Neural progenitor cell (in vitro differentiated cells): ENCODE measurements at regions not wholly inside any gene's neighbourhood (a gene's known extent, or its start where the extent isn't known, plus 50 kb on each side); places are given as distances from the start of the nearest gene placed in this dataset.
A peak's percentile ranks its signal among the peaks of the same experiment; 100 is the strongest.
"Not testable (repeated sequence)": the region's sequence is repeated elsewhere in the genome, so short reads cannot be mapped to it uniquely, and the experiment has no call there.

Experiments used
- DNase-seq: peaks from one replicate; pipeline ENCODE4 v3.0.0-alpha.2; 2016; ENCODE audit warnings: low spot score
- H2AFZ ChIP-seq: fragments of 200-600 bp; sonication (generic); replicated peaks from 2 replicates; pipeline ENCODE4 v1.6.1; 2016; ENCODE audit warnings: antibody characterized with exemption
- H3F3A ChIP-seq: fragments of 200-600 bp; sonication (generic); 2 replicates; pipeline ENCODE4 v1.6.1; 2016; ENCODE audit warnings: antibody characterized with exemption, low read depth
- H3K27ac ChIP-seq: fragments of 200-600 bp; sonication (generic); 2 replicates; pipeline ENCODE4 v1.5.1; 2016; ENCODE audit warnings: mild to moderate bottlenecking
- H3K27me3 ChIP-seq: fragments of 200-600 bp; sonication (generic); 2 replicates; pipeline ENCODE4 v1.6.1; 2016; ENCODE audit warnings: mild to moderate bottlenecking, moderate library complexity
- H3K36me3 ChIP-seq: fragments of 200-600 bp; sonication (generic); 2 replicates; pipeline ENCODE4 v1.5.1; 2016
- H3K4me1 ChIP-seq: fragments of 200-600 bp; sonication (generic); 2 replicates; pipeline ENCODE4 v1.6.1; 2016; ENCODE audit warnings: mixed run types
- H3K4me2 ChIP-seq: fragments of 200-600 bp; sonication (generic); 2 replicates; pipeline ENCODE4 v1.6.1; 2016
- H3K4me3 ChIP-seq: fragments of 200-600 bp; sonication (generic); 2 replicates; pipeline ENCODE4 v1.5.1; 2016
- H3K79me2 ChIP-seq: fragments of 200-600 bp; sonication (generic); 2 replicates; pipeline ENCODE4 v1.6.1; 2016; ENCODE audit warnings: low read depth
- H3K9ac ChIP-seq: fragments of 200-600 bp; sonication (generic); 2 replicates; pipeline ENCODE4 v1.6.1; 2016
- H3K9me3 ChIP-seq: fragments of 200-600 bp; sonication (generic); 2 replicates; pipeline ENCODE4 v1.5.1; 2016; ENCODE audit warnings: low read depth
- H4K20me1 ChIP-seq: fragments of 200-600 bp; sonication (generic); 2 replicates; pipeline ENCODE4 v1.6.1; 2016; ENCODE audit warnings: low read depth
- H3K27ac Mint-ChIP-seq: 3 replicates; pipeline ENCODE4 v1.8.0; 2021; ENCODE audit warnings: mixed read lengths
- H3K27me3 Mint-ChIP-seq: 2 replicates; pipeline ENCODE4 v1.8.0; 2022; ENCODE audit warnings: low read depth, mild to moderate bottlenecking, inconsistent platforms, moderate library complexity, mixed read lengths; ENCODE audit not compliant: insufficient read depth
- H3K36me3 Mint-ChIP-seq: 3 replicates; pipeline ENCODE4 v1.8.0; 2021; ENCODE audit warnings: mixed read lengths
- H3K4me1 Mint-ChIP-seq: 3 replicates; pipeline ENCODE4 v1.8.0; 2021; ENCODE audit warnings: mixed read lengths
- H3K4me3 Mint-ChIP-seq: 3 replicates; pipeline ENCODE4 v1.8.0; 2021; ENCODE audit warnings: mild to moderate bottlenecking, moderate library complexity, mixed read lengths
- H3K9me3 Mint-ChIP-seq: 3 replicates; pipeline ENCODE4 v1.8.0; 2020; ENCODE audit warnings: mixed read lengths
- CTCF ChIP-seq: fragments of 200-600 bp; sonication (generic); IDR thresholded peaks from 2 replicates; pipeline ENCODE4 v1.5.1; 2017; ENCODE audit warnings: antibody characterized with exemption, mild to moderate bottlenecking
- EZH2 ChIP-seq: fragments of 200-600 bp; sonication (generic); IDR thresholded peaks from 2 replicates; pipeline ENCODE4 v1.6.1; 2017; ENCODE audit warnings: antibody characterized with exemption, mild to moderate bottlenecking, moderate library complexity
- EZH2phosphoT487 ChIP-seq: fragments of 200-600 bp; sonication (generic); IDR thresholded peaks from 2 replicates; pipeline ENCODE4 v1.6.1; 2017; ENCODE audit warnings: antibody characterized with exemption

DNA sequence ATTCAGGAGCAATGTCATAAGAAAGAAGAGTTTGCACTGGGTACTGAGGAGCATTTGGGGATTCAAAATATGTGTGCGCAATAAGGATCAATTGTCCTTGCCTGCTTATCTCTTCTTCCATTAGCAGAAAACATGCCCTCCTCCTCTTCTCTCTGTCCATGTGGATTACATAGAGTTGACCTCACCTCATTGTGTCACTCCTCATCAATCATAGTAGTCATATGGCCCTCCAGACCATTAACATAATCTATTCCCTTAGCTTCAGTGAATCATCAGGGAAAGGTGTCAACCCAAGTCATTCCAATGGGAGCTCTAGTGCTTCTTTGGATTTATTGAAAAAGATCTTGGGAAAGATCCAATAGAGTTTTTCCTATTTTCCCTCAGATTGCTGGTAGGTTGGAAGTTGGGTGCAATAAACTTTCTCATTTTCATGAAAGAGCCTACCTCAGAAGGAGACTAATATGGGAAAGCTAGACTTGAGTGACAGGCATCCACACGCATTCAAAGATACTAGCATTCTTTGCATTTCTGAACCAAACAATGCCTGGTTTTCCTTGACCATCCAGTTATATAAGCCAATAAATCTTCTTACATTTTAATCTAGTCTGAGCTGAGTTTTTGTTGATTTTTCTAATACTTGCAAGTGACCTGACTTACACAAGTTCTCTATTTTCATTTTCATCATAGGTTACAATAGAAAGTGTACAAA lies 71.5 kb upstream of the FAM13C start:
- Histone ChIP-seq H3K36me3 (no peaks in the 10 kb centered on the region), H3F3A (no peaks in the 10 kb centered on the region), H3K79me2 (no peaks in the 10 kb centered on the region), H3K27me3 (no peaks in the 10 kb centered on the region), H3K9me3 (no peaks in the 10 kb centered on the region), H3K27ac (no peak overlapping the region), H3K4me2 (no peak overlapping the region), H2AFZ (no peak overlapping the region), H3K4me3 (no peak overlapping the region), H4K20me1 (no peaks in the 10 kb centered on the region), H3K9ac (no peak overlapping the region), H3K4me1 (peaks cover 10% of the 10 kb centered on the region)
- no peak overlapping the region for H3K4me3 Mint-ChIP-seq
- H3K27ac Mint-ChIP-seq, result no peak overlapping the region
- H3K27me3 Mint-ChIP-seq, result no peaks in the 10 kb centered on the region
- H3K9me3 Mint-ChIP-seq, result peaks cover 3% of the 10 kb centered on the region
- TF ChIP-seq CTCF, result no peak
- TF ChIP-seq EZH2phosphoT487, result no peak
- TF ChIP-seq EZH2, result no peak
- H3K4me1 Mint-ChIP-seq, result peaks cover 12% of the 10 kb centered on the region
- DNase-seq, result no peak
- H3K36me3 Mint-ChIP-seq, result no peaks in the 10 kb centered on the region

- no peaks in the 10 kb centered on the region for H3K36me3 Mint-ChIP-seq
- H3K9me3 Mint-ChIP-seq, result peaks cover 3% of the 10 kb centered on the region
- no peak overlapping the region for H3K27ac Mint-ChIP-seq
Observed at GRCh38 chr10:59432207-59432900, 70.0 kb upstream of the FAM13C start.

GRCh38 chr10:59413795-59414194 lies 51.4 kb upstream of the FAM13C start:
- not testable (repeated sequence) for H3K4me1 Mint-ChIP-seq, H3K9me3 Mint-ChIP-seq, H3K4me3 Mint-ChIP-seq, H3K27ac Mint-ChIP-seq, H3K27ac ChIP-seq, H3K36me3 ChIP-seq, H3F3A ChIP-seq, H3K79me2 ChIP-seq, H4K20me1 ChIP-seq, H3K27me3 ChIP-seq, H3K27me3 Mint-ChIP-seq, H3K36me3 Mint-ChIP-seq, H3K9ac ChIP-seq, H3K4me1 ChIP-seq, H3K4me3 ChIP-seq, H3K4me2 ChIP-seq, H3K9me3 ChIP-seq, DNase-seq
- H2AFZ ChIP-seq, result peak overlapping the region; percentile 34

More at GRCh38 chr10:59432207-59432900, 70.0 kb upstream of the FAM13C start:
- H3F3A ChIP-seq, result no peaks in the 10 kb centered on the region
- no peak overlapping the region for H2AFZ ChIP-seq
- no peaks in the 10 kb centered on the region for H3K36me3 ChIP-seq
- H3K27ac ChIP-seq, result no peak overlapping the region
- H3K4me1 ChIP-seq, result peaks cover 10% of the 10 kb centered on the region
- TF ChIP-seq CTCF (no peak), EZH2phosphoT487 (no peak), EZH2 (no peak)
- Mint-ChIP-seq H3K4me1 (peaks cover 12% of the 10 kb centered on the region), H3K27me3 (no peaks in the 10 kb centered on the region), H3K4me3 (no peak overlapping the region)
- no peaks in the 10 kb centered on the region for H3K79me2 ChIP-seq
- no peak overlapping the region for H3K4me2 ChIP-seq
- no peak for DNase-seq
- H3K27me3 ChIP-seq, result no peaks in the 10 kb centered on the region
- H3K9me3 ChIP-seq, result no peaks in the 10 kb centered on the region
- no peaks in the 10 kb centered on the region for H4K20me1 ChIP-seq
- H3K4me3 ChIP-seq, result no peak overlapping the region
- no peak overlapping the region for H3K9ac ChIP-seq
